AG04450 (cell line): ENCODE measurements at regions not wholly inside any gene's neighbourhood (a gene's known extent, or its start where the extent isn't known, plus 50 kb on each side); places are given as distances from the start of the nearest gene placed in this dataset.

Source experiments
- CTCF ChIA-PET: fragments of 300-600, 350-600 bp; formaldehyde crosslinking; extraction: SDS; loops from one replicate; lab custom pipeline; 2022; ENCODE audit warnings: antibody characterized with exemption, inconsistent platforms; lab: Charles Lee
- POLR2A ChIA-PET: fragments of 350-600 bp; formaldehyde crosslinking; extraction: SDS; loops from one replicate; lab custom pipeline; 2021; ENCODE audit warnings: antibody characterized with exemption, inconsistent platforms; lab: Yijun Ruan, JAX
- DNase-seq: peaks from one replicate; pipeline ENCODE4 v3.0.0-alpha.2; 2011; ENCODE audit warnings: low read depth, low spot score
- H3K27ac ChIP-seq: one replicate; pipeline ENCODE4 v1.5.1; 2012; ENCODE audit warnings: low read depth, low read length, control low read depth
- H3K27me3 ChIP-seq: one replicate; pipeline ENCODE4 v1.6.0; 2012; ENCODE audit warnings: low read length; ENCODE audit not compliant: control insufficient read depth, insufficient read depth
- H3K4me3 ChIP-seq: 2 replicates; pipeline ENCODE4 v1.5.1; 2011; ENCODE audit warnings: mild to moderate bottlenecking, low read depth, low read length, control low read depth
- H3K9me3 ChIP-seq: 2 replicates; pipeline ENCODE4 v1.5.1; 2012; ENCODE audit warnings: low read length; ENCODE audit not compliant: control insufficient read depth, insufficient read depth
- TF ChIP-seq, protein P1 (sequence below): IDR thresholded peaks from 2 replicates; pipeline ENCODE4 v1.5.1; 2011; ENCODE audit warnings: low read depth, low read length, control low read depth, inconsistent platforms

DNA sequence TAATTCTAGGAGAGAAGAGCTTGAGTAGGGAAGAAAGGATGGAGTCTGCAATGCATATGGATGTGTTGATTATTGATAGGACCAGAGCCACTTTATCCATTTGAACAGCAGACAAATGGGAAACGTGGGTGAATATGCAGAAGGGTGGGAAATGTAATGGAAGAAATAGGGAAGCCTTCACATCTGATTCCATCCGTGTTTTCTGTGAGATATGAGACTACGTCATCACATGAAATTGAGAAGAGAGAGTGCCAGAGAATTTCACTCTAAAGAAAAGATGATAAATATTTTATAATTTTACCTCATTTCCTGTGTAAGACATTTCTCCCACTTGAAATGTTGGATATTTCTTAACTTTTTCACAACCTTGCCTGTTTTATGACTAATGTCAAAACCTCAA, 788.4 kb upstream of the FAM98A start:
- ChIA-PET POLR2A (no interaction called here), CTCF (no interaction called here)
- H3K4me3 ChIP-seq = no peak overlapping the region
- no peak for DNase-seq
- no peak overlapping the region for H3K27ac ChIP-seq
- TF ChIP-seq, protein P1, sequence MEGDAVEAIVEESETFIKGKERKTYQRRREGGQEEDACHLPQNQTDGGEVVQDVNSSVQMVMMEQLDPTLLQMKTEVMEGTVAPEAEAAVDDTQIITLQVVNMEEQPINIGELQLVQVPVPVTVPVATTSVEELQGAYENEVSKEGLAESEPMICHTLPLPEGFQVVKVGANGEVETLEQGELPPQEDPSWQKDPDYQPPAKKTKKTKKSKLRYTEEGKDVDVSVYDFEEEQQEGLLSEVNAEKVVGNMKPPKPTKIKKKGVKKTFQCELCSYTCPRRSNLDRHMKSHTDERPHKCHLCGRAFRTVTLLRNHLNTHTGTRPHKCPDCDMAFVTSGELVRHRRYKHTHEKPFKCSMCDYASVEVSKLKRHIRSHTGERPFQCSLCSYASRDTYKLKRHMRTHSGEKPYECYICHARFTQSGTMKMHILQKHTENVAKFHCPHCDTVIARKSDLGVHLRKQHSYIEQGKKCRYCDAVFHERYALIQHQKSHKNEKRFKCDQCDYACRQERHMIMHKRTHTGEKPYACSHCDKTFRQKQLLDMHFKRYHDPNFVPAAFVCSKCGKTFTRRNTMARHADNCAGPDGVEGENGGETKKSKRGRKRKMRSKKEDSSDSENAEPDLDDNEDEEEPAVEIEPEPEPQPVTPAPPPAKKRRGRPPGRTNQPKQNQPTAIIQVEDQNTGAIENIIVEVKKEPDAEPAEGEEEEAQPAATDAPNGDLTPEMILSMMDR = no peak
- peaks cover 17% of the 10 kb centered on the region for H3K9me3 ChIP-seq
- H3K27me3 ChIP-seq = no peaks in the 10 kb centered on the region

DNA sequence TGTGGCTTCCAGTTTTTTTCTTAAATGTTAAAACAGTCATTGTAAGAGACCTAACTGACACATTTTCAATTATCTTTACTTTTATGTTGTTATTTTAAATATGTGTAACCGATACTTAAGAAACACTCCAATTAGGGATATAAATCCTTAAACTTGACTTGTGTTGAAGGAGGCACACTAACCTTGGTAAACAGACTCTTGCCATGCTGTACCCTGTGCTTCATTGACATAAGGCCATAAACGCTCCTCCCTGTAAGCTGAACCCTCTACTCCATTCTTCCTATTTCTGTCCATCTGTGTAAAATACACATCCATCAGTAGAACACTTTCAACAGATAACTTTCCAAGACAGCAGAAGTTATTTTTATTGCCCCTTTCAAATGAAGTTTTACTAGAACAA, 780.5 kb upstream of the FAM98A start:
- CTCF ChIA-PET = no interaction called here
- TF ChIP-seq, protein P1 = no peak

DNA sequence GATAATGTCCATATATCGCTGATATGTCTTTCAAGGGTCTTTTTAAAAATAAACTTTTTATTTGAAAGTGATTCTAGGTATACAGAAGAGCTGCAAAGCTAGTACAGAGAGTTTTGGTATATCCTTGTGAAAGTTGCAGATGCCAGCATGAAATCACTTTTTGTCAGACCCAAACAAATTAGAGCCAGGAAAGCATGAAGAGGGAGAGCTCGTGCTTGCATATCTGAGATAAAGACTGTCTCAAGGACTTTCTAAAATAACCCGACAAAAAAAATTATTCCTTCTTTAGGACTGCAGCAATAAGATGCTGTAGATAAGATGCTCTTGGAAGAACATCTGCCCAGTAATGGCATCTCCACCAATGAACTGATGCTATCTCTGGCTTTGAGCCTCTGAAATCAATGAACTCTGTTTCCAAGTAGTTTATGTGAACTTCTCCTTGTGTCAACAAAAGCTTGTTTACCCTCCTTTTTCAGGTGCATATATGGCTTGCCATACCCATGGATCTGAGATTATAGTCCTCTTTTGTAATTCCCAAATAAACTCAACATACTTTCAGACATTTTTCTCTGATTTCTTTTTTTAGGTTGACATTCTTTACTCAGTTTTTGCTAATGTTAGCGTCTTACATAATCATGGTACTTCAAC, 774.6 kb upstream of the FAM98A start:
- POLR2A ChIA-PET = no interaction called here

More for the DNA sequence above, 780.5 kb upstream of the FAM98A start:
- Histone ChIP-seq H3K4me3 (no peak overlapping the region), H3K9me3 (peaks cover 13% of the 10 kb centered on the region; the same call in 1 of the 2 replicates), H3K27me3 (no peaks in the 10 kb centered on the region), H3K27ac (no peak overlapping the region)
- POLR2A ChIA-PET = no interaction called here
- DNase-seq = no peak

DNA sequence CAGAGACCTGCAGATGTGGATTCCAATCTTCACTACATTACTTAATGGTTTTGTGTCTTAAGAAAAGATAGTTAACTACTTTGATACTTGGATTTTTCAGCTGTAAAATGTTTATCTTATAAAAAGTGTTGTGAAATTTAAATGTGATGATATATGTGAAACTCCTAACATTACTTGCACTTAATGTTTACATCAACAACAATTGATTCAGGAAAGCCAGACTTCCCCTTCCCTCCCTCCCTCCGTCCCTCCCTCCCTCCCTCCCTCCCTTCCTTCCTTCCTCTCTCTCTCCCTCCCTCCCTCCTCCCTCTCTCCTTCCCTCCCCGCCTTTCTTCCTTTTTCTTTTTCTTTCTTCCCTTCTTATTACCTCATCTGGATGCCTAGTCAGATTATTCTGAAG, 773.9 kb upstream of the FAM98A start:
- Histone ChIP-seq H3K27ac (no peak overlapping the region), H3K27me3 (no peaks in the 10 kb centered on the region), H3K4me3 (no peak overlapping the region), H3K9me3 (peaks cover 13% of the 10 kb centered on the region; the same call in 1 of the 2 replicates)
- no peak for DNase-seq
- CTCF ChIA-PET = no interaction called here
- TF ChIP-seq, protein P1 = no peak
- POLR2A ChIA-PET = no interaction called here

More for the DNA sequence above, 774.6 kb upstream of the FAM98A start:
- no peak overlapping the region for H3K4me3 ChIP-seq
- TF ChIP-seq, protein P1 = no peak
- no peak overlapping the region for H3K27ac ChIP-seq
- no peaks in the 10 kb centered on the region for H3K27me3 ChIP-seq
- peaks cover 15% of the 10 kb centered on the region; the same call in 1 of the 2 replicates for H3K9me3 ChIP-seq
- no peak for DNase-seq
- CTCF ChIA-PET = no interaction called here

DNA sequence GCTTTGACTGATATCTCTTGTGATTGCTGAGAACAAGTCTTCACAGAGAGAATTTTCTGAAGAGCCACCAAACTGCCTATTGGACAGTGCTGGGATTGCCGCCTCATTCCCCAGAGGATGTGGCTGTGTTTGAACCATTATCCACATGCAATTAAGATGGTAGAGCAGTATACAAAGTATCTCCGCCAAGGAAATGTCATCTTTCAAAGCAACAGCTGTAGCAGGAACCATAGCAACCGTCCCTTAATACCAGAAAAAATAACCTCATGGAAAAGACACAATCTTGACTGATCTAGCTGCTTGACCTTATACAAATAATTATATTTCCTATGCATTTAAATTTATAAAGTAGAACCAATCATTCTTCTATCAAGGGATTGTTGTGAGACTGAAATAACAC, 772.6 kb upstream of the FAM98A start:
- Histone ChIP-seq H3K27me3 (no peaks in the 10 kb centered on the region), H3K9me3 (peaks cover 12% of the 10 kb centered on the region; the same call in 1 of the 2 replicates), H3K27ac (no peak overlapping the region), H3K4me3 (no peak overlapping the region)
- ChIA-PET POLR2A (no interaction called here), CTCF (no interaction called here)
- TF ChIP-seq, protein P1 = no peak
- no peak for DNase-seq
